HFF-Myc (cell line): ENCODE measurements at regions not wholly inside any gene's neighbourhood (a gene's known extent, or its start where the extent isn't known, plus 50 kb on each side); places are given as distances from the start of the nearest gene placed in this dataset.
"Not testable (repeated sequence)": the region's sequence is repeated elsewhere in the genome, so short reads cannot be mapped to it uniquely, and the experiment has no call there.

Experiments used
- DNase-seq: peaks from one replicate; pipeline ENCODE4 v3.0.0-alpha.2; 2011; ENCODE audit warnings: low read depth; ENCODE audit errors: extremely low read depth
- H3K4me3 ChIP-seq: replicated peaks from 2 replicates; pipeline ENCODE4 v1.5.1; 2011; ENCODE audit warnings: low read depth, mild to moderate bottlenecking, control low read depth, low read length
- CTCF ChIP-seq: IDR thresholded peaks from 2 replicates; pipeline ENCODE4 v1.5.1; 2012; ENCODE audit warnings: mild to moderate bottlenecking, low read depth, low read length, control low read depth; ENCODE audit errors: missing control alignments

- TF ChIP-seq CTCF: no peak
- H3K4me3 ChIP-seq: no peak overlapping the region
- no peak for DNase-seq
Measured at GRCh38 chr10:63822496-63822895, 301.3 kb downstream of the REEP3 start.

- no peak overlapping the region for H3K4me3 ChIP-seq
- no peak for DNase-seq
- no peak for TF ChIP-seq CTCF
Measured at GRCh38 chr10:63825111-63825510, 303.9 kb downstream of the REEP3 start.

GRCh38 chr10:63825766-63826165, 304.6 kb downstream of the REEP3 start:
- DNase-seq: no peak
- H3K4me3 ChIP-seq: no peak overlapping the region
- TF ChIP-seq CTCF: no peak

GRCh38 chr10:63827018-63827417, 305.8 kb downstream of the REEP3 start:
- H3K4me3 ChIP-seq, DNase-seq: not testable (repeated sequence)

GRCh38 chr10:63829020-63829419, 307.8 kb downstream of the REEP3 start:
- H3K4me3 ChIP-seq: no peak overlapping the region
- no peak for TF ChIP-seq CTCF
- DNase-seq: no peak

- no peak overlapping the region for H3K4me3 ChIP-seq
- no peak for DNase-seq
- TF ChIP-seq CTCF: no peak
Measured at GRCh38 chr10:63829573-63830149, 308.5 kb downstream of the REEP3 start.

- no peak for DNase-seq
- H3K4me3 ChIP-seq: no peak overlapping the region
- no peak for TF ChIP-seq CTCF
Measured at GRCh38 chr10:63832686-63833085, 311.5 kb downstream of the REEP3 start.
